Activated naive CD8-positive, alpha-beta T cell treated with anti-CD3 and anti-CD28 coated beads, Interleukin-2, amount 50 U/mL, for 24 hours (primary cell): ENCODE measurements at regions not wholly inside any gene's neighbourhood (a gene's known extent, or its start where the extent isn't known, plus 50 kb on each side); places are given as distances from the start of the nearest gene placed in this dataset.
"Not testable (repeated sequence)": the region's sequence is repeated elsewhere in the genome, so short reads cannot be mapped to it uniquely, and the experiment has no call there.

ENCODE experiments used
- ATAC-seq: fragments of 150-1000 bp; cut with Tn5 transposase; one replicate; pipeline ENCODE4 v1.10.0; 2021
- DNase-seq: peaks from one replicate; pipeline ENCODE4 v3.0.0; 2021
- H3K27ac Mint-ChIP-seq: one replicate; pipeline ENCODE4 v1.8.0; 2021; ENCODE audit warnings: mild to moderate bottlenecking, mixed read lengths
- H3K27me3 Mint-ChIP-seq: one replicate; pipeline ENCODE4 v1.8.0; 2021; ENCODE audit warnings: mixed read lengths
- H3K36me3 Mint-ChIP-seq: one replicate; pipeline ENCODE4 v1.8.0; 2021; ENCODE audit warnings: low read depth, mixed read lengths
- H3K4me1 Mint-ChIP-seq: one replicate; pipeline ENCODE4 v1.8.0; 2021; ENCODE audit warnings: mixed read lengths
- H3K4me3 Mint-ChIP-seq: one replicate; pipeline ENCODE4 v1.8.0; 2021; ENCODE audit warnings: mild to moderate bottlenecking, moderate library complexity, mixed read lengths
- H3K9me3 Mint-ChIP-seq: one replicate; pipeline ENCODE4 v1.8.0; 2021; ENCODE audit warnings: mixed read lengths

GRCh38 chr4:67292636-67293035, 252.7 kb downstream of the CENPC start:
- no peaks in the 10 kb centered on the region for H3K4me1 Mint-ChIP-seq
- ATAC-seq, result no peak
- no peak for DNase-seq
- no peak overlapping the region for H3K4me3 Mint-ChIP-seq
- peaks cover 1% of the 10 kb centered on the region for H3K9me3 Mint-ChIP-seq
- no peaks in the 10 kb centered on the region for H3K27me3 Mint-ChIP-seq
- no peak overlapping the region for H3K27ac Mint-ChIP-seq
- H3K36me3 Mint-ChIP-seq, result no peaks in the 10 kb centered on the region

- Mint-ChIP-seq H3K4me1 (no peaks in the 10 kb centered on the region), H3K36me3 (no peaks in the 10 kb centered on the region), H3K27ac (no peak overlapping the region), H3K4me3 (no peak overlapping the region), H3K27me3 (no peaks in the 10 kb centered on the region), H3K9me3 (no peaks in the 10 kb centered on the region)
- ATAC-seq, result no peak
- DNase-seq, result no peak
Observed at GRCh38 chr4:67292045-67292444, 253.3 kb downstream of the CENPC start.

GRCh38 chr4:67291644-67292043, 253.7 kb downstream of the CENPC start:
- no peak for ATAC-seq
- DNase-seq, result no peak

GRCh38 chr4:67288964-67289363, 256.3 kb downstream of the CENPC start:
- peak; percentile 33 for ATAC-seq
- no peaks in the 10 kb centered on the region for H3K27me3 Mint-ChIP-seq
- no peaks in the 10 kb centered on the region for H3K4me1 Mint-ChIP-seq
- H3K9me3 Mint-ChIP-seq, result no peaks in the 10 kb centered on the region
- DNase-seq, result peak; percentile 36
- no peaks in the 10 kb centered on the region for H3K36me3 Mint-ChIP-seq
- no peak overlapping the region for H3K27ac Mint-ChIP-seq
- H3K4me3 Mint-ChIP-seq, result no peak overlapping the region

More at GRCh38 chr4:67291644-67292043, 253.7 kb downstream of the CENPC start:
- Mint-ChIP-seq H3K27ac (no peak overlapping the region), H3K36me3 (no peaks in the 10 kb centered on the region), H3K9me3 (no peaks in the 10 kb centered on the region), H3K27me3 (no peaks in the 10 kb centered on the region), H3K4me1 (no peaks in the 10 kb centered on the region), H3K4me3 (no peak overlapping the region)

- ATAC-seq, result no peak
- Mint-ChIP-seq H3K4me3 (no peak overlapping the region), H3K4me1 (no peaks in the 10 kb centered on the region), H3K36me3 (no peaks in the 10 kb centered on the region), H3K9me3 (no peaks in the 10 kb centered on the region), H3K27me3 (no peaks in the 10 kb centered on the region), H3K27ac (no peak overlapping the region)
- no peak for DNase-seq
Observed at GRCh38 chr4:67286724-67287123, 258.6 kb downstream of the CENPC start.

- Mint-ChIP-seq H3K4me3 (no peak overlapping the region), H3K4me1 (no peaks in the 10 kb centered on the region), H3K9me3 (no peaks in the 10 kb centered on the region), H3K36me3 (no peaks in the 10 kb centered on the region), H3K27me3 (no peaks in the 10 kb centered on the region), H3K27ac (no peak overlapping the region)
- no peak for ATAC-seq
- no peak for DNase-seq
Observed at GRCh38 chr4:67282749-67283148, 262.6 kb downstream of the CENPC start.

GRCh38 chr4:67275179-67275750, 270.0 kb downstream of the CENPC start:
- Mint-ChIP-seq H3K36me3 (no peaks in the 10 kb centered on the region), H3K27ac (no peak overlapping the region), H3K4me1 (no peaks in the 10 kb centered on the region), H3K9me3 (no peaks in the 10 kb centered on the region), H3K4me3 (no peak overlapping the region), H3K27me3 (no peaks in the 10 kb centered on the region)
- DNase-seq (no peak), ATAC-seq (no peak)

GRCh38 chr4:67274671-67275070, 270.6 kb downstream of the CENPC start:
- H3K36me3 Mint-ChIP-seq, H3K27me3 Mint-ChIP-seq, H3K27ac Mint-ChIP-seq, H3K9me3 Mint-ChIP-seq, H3K4me1 Mint-ChIP-seq, ATAC-seq, H3K4me3 Mint-ChIP-seq, DNase-seq: not testable (repeated sequence)

GRCh38 chr4:67273666-67274065, 271.6 kb downstream of the CENPC start:
- H3K27ac Mint-ChIP-seq, result no peak overlapping the region
- DNase-seq (no peak), ATAC-seq (no peak)
- no peaks in the 10 kb centered on the region for H3K27me3 Mint-ChIP-seq
- H3K36me3 Mint-ChIP-seq, result no peaks in the 10 kb centered on the region
- H3K4me1 Mint-ChIP-seq, result no peaks in the 10 kb centered on the region
- no peaks in the 10 kb centered on the region for H3K9me3 Mint-ChIP-seq
- no peak overlapping the region for H3K4me3 Mint-ChIP-seq

- Mint-ChIP-seq H3K4me3 (no peak overlapping the region), H3K36me3 (no peaks in the 10 kb centered on the region), H3K27me3 (no peaks in the 10 kb centered on the region), H3K9me3 (no peaks in the 10 kb centered on the region), H3K4me1 (no peaks in the 10 kb centered on the region), H3K27ac (no peak overlapping the region)
- no peak for DNase-seq
- ATAC-seq, result no peak
Observed at GRCh38 chr4:67261971-67262370, 283.3 kb downstream of the CENPC start.

- H3K9me3 Mint-ChIP-seq, result no peaks in the 10 kb centered on the region
- H3K4me3 Mint-ChIP-seq, result no peak overlapping the region
- no peaks in the 10 kb centered on the region for H3K36me3 Mint-ChIP-seq
- H3K27ac Mint-ChIP-seq, result no peak overlapping the region
- ATAC-seq (no peak), DNase-seq (no peak)
- no peaks in the 10 kb centered on the region for H3K4me1 Mint-ChIP-seq
- no peaks in the 10 kb centered on the region for H3K27me3 Mint-ChIP-seq
Observed at GRCh38 chr4:67256388-67257043, 288.8 kb downstream of the CENPC start.

- H3K4me1 Mint-ChIP-seq, result no peaks in the 10 kb centered on the region
- no peaks in the 10 kb centered on the region for H3K9me3 Mint-ChIP-seq
- DNase-seq, result no peak
- H3K27me3 Mint-ChIP-seq, result no peaks in the 10 kb centered on the region
- no peak for ATAC-seq
- H3K36me3 Mint-ChIP-seq, result no peaks in the 10 kb centered on the region
- H3K4me3 Mint-ChIP-seq, result no peak overlapping the region
- H3K27ac Mint-ChIP-seq, result no peak overlapping the region
Observed at GRCh38 chr4:67250131-67250896, 295.0 kb downstream of the CENPC start.

- DNase-seq (no peak), ATAC-seq (no peak)
- Mint-ChIP-seq H3K27me3 (no peaks in the 10 kb centered on the region), H3K9me3 (peaks cover 4% of the 10 kb centered on the region), H3K4me1 (no peaks in the 10 kb centered on the region), H3K36me3 (no peaks in the 10 kb centered on the region), H3K4me3 (no peak overlapping the region), H3K27ac (no peak overlapping the region)
Observed at GRCh38 chr4:67236788-67237187, 308.5 kb downstream of the CENPC start.

- Mint-ChIP-seq H3K4me3 (no peak overlapping the region), H3K36me3 (no peaks in the 10 kb centered on the region), H3K4me1 (no peaks in the 10 kb centered on the region), H3K27me3 (no peaks in the 10 kb centered on the region), H3K9me3 (peaks cover 4% of the 10 kb centered on the region), H3K27ac (no peak overlapping the region)
- ATAC-seq (no peak), DNase-seq (no peak)
Observed at GRCh38 chr4:67236318-67236717, 309.0 kb downstream of the CENPC start.

GRCh38 chr4:67234296-67234695, 311.0 kb downstream of the CENPC start:
- DNase-seq (no peak), ATAC-seq (no peak)
- Mint-ChIP-seq H3K27ac (no peak overlapping the region), H3K4me1 (no peaks in the 10 kb centered on the region), H3K27me3 (no peaks in the 10 kb centered on the region), H3K4me3 (no peak overlapping the region), H3K9me3 (peaks cover 4% of the 10 kb centered on the region), H3K36me3 (no peaks in the 10 kb centered on the region)
